HG03064 (cell line): ENCODE measurements at regions not wholly inside any gene's neighbourhood (a gene's known extent, or its start where the extent isn't known, plus 50 kb on each side); places are given as distances from the start of the nearest gene placed in this dataset.
"Not testable (repeated sequence)": the region's sequence is repeated elsewhere in the genome, so short reads cannot be mapped to it uniquely, and the experiment has no call there.

ENCODE experiments used
- ATAC-seq: cut with Tn5 transposase; IDR thresholded peaks from one replicate; pipeline ENCODE4 v1.9.1; 2021; ENCODE audit warnings: low read depth; ENCODE audit not compliant: unreplicated experiment

DNA sequence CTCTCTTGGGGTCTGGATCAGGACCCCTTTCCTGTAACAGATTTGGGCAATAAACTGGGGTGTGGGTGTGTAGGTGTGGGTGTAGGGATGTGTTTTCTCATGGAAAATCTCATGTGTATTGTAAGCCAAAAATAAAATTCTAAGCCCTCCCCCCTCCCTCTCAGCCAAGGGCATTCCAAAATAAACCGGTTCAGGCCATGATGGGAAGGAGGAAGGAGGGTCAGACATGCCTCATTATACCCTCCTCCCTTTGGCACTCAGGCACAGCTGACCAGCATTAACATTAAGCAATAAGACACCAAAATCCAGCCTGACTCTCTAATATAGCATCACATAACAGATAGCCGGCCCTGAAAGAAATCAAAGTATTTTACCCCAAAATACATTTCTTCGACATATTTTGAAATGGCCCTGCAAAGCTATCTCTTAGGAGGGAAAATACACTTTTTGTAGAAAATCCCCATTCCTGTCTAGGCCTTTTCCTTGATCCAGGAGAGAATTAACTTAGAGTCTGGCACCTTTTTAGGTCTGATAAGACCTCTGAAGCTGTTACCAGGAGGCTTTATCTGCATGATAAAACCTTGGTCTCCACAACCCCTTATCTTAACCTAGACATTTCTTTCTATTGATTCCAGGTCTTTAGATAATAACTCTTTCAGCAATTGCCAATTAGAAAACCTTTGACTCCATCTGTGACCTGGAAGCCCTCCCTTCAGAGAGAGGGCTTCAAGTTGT is 128.7 kb upstream of the COL5A2 start:
- no peak for ATAC-seq

DNA sequence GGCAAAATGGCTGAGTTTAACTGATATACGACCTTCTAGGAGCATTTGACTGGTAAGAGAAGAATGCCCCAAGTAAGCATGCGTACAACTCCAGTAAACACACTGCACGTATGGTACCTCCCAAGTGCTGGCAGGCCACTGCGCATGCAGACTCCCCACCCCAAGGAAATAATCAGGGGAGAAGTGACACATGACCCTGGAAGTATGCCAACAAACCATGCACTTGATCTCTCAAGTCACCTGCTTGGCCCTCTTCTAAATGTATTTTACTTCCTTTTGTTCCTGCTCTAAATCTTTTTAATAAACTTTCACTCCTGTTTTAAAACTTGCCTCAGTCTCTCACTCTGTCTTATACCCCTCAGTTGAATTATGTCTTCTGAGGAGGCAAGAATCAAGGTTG is 129.8 kb upstream of the COL5A2 start:
- no peak for ATAC-seq

DNA sequence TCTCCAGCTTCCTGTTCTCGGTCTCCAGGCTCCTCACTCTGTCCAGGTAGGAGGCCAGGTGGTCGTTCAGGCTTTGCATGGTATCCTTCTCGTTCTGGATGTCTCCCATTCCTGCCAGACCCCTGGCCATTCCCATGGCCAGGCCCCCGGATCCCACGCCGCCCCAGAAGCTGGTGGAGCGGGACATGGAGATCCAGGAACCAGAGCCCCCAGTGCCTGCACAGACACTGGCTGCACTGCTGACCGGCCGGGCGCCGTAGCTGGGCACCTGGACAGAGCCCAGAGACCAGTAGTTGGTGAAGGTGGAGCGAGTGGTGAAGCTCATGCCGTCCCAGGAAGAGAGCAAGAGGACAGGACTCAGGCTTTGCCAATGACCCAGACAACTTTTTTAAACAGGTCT is 129.1 kb upstream of the WDR75 start:
- no peak for ATAC-seq

DNA sequence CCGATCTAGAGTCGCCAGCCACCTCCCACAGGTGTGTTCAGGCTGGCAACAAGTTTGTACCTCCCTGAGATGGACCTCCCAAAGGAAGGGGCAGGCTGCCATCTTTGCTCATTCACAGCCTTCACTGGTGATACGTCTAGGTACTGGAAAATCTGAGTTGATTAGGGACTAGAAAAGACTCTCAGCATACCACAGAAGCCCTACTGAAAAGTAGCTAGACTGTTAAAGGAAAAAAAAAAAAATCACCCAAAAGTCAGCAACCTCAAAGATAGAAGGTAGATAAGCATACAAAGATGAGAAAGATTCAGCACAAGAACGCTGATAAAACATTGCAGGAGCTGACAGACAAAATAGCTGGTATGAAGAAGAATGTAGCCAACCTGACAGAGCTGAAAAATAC is 128.6 kb upstream of the WDR75 start:
- no peak for ATAC-seq

DNA sequence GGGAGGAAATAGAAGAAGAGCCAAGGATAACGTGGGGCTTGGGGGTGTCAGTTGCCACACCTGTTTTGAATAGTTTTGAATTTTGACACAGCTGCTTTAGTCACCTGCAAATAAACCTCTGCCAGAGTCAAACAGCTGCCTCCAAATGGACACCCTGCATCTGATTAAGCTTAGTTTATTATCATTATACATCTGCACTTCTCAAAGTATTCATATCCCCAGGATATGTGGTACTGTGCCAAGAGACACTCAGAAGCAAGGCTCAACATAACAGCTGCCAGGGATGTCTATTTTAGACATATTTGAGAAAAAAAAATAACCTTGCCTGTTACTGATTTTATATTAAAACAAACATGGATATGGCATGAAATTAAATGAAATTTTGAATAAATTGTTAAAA is 122.5 kb upstream of the WDR75 start:
- ATAC-seq = no peak

DNA sequence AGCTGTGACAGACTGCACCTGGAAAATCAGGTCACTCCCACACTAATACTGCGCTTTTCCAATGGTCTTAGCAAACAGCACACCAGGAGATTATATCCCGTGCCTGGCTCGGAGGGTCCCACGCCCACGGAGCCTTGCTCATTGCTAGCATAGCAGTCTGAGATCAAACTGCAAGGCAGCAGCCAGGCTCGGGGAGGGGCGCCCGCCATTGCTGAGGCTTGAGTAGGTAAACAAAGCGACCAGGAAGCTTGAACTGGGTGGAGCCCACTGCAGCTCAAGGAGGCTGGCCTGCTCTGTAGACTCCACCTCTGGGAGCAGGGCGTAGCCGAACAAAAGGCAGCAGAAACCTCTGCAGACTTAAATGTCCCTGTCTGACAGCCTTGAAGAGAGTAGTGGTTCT is 121.8 kb upstream of the WDR75 start:
- ATAC-seq = not testable (repeated sequence)

DNA sequence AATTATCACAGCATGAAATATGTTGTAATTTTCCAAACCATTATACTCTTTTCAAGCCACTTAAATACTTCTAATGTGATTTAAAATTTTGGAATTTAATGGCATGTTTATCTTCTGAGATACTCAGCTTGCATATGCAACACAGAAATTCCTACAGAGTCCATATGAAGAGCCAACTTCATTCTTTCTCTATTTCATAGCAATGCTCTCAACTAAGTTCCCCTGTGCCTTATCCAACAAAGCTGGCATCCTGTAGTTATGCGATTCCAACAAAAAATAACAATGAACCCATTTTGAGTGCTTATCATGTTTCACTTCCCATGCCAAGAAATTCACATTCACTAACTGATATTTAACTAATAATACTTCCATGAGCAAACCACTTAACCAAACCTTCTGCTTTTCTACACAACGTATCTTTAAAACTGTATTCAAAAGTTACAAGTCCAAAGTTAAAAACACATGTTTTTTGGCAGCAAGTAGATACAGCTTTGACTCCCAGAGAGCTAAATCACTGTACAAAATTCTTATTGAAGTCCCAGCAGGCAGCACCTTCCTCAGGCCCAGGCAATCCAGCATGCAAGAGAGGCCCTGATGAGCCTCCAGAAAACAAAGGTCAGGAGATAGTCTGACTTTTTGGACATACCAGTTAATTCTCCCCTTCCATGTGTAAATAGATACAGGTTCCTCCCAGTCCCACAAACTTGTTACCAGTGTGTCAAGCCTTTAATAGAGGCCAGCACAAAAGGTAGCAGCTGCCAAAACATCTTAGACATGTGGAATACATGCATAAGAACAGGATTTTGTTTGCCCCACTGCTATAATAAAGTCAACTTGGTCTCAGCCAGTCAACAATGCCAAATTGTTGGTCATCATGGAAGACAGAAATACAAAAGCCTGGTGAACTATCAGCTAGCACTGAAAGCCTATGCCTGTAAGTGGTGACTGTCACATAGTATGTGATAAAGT is 113.1 kb upstream of the WDR75 start:
- no peak for ATAC-seq

DNA sequence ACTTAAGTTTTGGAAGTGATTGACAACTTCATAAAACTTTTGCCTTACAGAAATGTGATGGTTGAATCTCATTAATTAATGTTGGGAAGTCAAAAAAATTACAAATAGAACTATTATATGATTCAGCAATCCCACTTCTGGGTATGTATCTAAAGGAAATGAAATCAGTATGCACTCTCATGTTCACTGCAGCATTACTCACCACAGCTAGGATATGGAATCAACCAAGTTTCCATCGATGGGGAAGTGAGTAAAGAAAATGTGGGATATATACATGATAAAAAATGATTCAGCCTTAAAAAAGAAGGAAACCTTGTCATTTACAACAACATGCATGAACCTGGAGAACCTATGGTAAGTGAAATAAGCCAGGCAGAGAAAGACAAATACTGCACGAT is 112.4 kb upstream of the WDR75 start:
- no peak for ATAC-seq

DNA sequence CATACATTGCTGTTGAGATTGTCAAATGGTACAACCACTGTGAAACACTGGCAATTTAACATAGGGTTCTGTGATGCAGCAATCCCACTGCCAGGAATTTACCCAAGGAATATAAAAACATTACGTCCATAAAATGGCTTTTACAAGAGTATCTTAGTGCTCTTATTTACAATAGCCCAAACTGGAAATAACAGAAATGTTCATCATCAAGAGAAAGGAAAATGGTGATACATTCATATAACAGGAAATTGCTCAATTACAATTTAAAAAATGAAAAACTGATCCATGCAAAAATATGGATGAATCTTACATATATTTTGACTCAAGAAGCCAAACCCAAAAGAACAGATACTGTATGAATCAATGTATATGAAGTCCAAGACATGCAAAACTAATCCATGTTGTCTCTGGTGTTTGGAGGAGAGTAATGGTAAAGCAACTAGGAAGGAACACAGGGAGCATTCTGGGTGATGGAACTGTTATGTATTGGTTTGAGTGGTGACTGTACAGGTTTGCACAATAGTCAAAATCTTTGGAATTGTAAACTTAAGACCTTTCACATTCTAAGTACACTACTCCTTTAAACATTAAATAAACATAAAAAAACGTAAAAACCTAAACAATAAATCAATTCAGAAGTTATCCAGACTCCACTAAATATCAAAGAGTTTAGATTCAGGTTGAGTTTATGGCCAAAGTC is 104.8 kb upstream of the WDR75 start:
- ATAC-seq = no peak

DNA sequence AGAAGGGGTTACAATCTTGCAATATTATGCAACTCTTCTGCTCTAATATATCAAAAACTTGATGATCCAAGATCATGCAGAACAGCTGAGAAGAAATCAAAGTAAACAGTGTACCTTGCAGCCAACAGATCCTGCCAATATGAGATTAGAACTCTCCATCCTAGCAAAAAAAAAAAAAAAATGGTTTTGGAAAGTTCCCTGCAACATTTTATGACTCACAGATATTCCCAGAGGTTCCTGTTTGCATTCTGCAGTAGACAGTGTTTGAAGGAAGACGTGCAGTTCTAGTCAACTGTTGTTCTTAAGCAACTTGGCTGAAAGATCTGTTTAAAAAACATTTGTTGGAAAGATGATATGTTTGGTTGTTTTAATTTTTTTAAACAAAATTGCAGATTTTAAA is 103.6 kb upstream of the WDR75 start:
- ATAC-seq = no peak

DNA sequence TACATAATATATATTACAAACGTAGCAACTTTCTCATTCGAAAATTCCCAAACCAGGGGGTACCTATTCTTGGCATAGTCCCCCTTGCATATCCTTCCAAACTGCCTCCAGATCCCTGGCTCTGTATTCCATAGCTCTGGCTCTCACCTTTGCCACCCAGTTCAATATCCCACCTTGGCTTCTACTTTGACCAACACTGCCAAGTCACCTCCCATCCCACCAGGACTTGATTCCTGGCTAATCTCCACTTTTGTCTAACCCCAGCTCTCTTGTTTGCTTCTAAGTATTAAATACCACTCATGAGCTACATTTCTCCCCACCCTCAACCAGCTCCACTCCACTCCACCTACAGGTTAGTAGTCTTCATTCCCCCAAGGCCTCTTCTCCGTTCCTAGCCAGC is 103.2 kb upstream of the WDR75 start:
- ATAC-seq = no peak

DNA sequence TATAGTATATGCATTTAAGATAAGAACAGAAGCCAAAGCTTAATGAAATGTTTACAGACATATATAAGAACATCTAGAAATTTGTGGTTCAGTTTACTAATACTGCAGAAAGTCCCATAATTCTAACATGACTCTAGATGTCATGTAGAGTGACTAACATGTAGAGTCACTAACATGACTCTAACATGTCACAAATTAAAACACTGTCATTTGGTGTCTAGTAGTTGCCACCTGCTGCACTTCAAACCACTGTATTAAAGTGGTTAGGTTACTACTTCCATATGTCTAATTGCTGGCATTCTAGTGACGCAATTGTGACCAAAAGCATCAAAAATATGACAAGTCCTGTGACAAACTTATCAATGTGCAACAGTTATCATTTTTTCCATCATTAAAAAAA is 100.2 kb upstream of the WDR75 start:
- no peak for ATAC-seq

DNA sequence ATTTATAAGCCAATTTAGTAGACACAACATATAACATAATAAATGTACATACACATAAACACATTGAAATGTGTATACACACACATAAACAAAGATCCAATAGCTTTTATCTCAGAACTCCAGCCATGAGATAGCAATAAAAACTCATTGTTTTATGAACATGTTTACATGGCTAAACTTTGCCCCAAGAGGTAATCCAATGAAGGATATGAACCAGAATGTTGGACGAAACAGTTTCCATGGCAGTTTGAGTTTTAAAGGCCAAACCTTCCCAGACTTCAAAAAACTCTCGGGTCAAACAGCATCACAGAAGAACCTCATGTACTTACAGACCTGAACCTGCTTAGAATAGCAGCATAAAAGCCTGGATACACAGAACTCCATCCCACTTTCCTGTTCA is 97.2 kb upstream of the WDR75 start:
- no peak for ATAC-seq

DNA sequence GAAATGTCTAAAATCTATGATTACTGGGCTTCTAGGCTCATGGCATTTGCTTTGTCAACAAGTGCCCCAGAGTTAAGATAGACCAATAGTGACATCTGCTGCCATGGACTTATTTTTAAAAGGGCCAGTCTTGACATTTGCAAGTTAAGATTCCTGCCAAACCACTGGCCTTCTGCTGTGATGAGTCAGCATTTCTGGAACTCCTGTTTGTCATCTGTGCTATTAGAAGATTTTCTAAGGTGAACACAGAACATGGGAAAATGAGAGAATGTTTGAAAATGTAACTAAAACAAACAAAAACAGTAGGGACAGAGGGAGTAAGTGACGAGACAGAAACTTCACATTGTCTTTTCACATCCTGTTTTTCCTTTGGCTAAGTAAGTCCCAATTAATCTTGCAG is 93.7 kb upstream of the WDR75 start:
- no peak for ATAC-seq

DNA sequence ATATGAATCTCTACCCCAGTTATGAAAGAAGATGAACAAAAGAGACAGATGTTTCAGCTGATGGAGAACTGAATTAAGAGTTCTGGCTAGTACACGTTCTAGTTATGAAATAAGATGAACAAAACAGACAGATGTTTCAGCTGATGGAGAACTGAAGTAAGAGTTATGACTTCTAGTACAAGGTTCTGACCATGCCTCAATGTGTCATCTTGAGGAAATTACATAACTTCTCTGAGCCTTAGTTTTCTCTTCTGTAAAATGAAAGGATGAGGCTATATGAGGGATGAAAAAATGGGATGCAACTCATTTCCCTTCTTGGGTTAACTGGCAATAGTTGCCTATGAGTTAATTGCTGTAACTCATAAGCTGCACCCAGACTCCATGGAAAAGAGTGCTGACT is 92.9 kb upstream of the WDR75 start:
- no peak for ATAC-seq

DNA sequence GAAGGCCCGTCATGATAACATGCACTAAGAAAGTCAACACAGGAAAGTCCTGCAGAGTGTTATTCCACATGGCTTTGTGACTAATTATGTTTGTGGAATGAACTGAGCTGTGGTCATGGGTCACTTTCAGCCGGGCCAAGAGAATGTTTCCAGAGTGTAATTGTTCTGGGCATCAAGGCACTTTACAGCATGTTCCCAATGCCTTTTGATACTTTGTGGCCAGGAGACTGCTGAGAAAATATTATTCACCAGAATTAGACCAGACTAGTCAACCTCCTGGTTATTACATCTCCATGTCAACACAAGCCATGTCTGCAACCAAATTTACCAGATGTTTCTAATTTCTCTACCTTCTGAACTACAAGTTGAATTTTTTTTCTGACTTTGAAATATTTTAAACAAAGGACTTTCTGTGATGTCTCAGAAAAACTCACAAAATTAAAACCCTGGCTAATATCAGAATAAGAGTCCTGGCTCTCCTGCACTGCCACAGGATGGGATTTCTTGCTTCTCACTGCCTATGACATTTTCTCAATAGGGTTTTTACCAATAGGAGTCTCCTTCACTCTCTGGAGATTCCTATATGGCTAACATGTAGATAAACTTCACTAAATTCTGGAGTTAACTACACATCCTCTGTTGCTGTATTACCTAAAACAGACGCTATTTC is 90.6 kb upstream of the WDR75 start:
- ATAC-seq = no peak

DNA sequence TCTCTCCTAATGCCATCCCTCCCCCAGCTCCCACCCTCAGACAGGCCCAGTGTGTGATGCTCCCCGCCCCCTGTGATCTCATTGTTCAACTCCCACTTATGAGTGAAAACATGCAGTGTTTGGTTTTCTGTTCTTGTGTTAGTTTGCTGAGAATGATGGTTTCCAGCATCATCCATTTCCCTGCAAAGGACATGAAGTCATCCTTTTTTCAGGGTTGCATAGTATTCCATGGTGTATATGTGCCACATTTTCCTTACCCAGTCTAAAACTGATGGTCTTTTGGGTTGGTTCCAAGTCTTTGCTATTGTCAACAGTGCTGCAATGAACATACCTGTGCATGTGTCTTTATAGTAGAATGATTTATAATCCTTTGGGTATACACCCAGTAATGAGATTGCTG is 89.3 kb upstream of the WDR75 start:
- ATAC-seq = not testable (repeated sequence)

DNA sequence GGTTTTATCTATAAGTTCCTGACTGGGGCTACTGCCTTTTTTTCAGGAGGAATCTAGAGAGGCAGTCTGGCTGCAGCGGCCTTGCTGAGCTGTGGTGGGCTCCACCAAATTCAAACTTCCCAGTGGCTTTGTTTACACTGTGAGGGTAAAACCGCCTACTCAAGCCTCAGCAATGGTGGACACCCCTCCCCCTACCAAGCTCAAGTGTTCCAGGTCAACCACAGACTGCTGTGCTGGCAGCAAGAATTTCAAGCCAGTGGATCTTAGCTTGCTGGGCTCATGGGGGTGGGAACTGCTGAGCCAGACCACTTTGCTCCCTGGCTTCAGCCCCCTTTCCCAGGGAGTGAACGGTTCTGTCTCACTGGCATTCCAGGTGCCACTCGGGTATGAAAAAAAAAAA is 83.9 kb upstream of the WDR75 start:
- not testable (repeated sequence) for ATAC-seq

DNA sequence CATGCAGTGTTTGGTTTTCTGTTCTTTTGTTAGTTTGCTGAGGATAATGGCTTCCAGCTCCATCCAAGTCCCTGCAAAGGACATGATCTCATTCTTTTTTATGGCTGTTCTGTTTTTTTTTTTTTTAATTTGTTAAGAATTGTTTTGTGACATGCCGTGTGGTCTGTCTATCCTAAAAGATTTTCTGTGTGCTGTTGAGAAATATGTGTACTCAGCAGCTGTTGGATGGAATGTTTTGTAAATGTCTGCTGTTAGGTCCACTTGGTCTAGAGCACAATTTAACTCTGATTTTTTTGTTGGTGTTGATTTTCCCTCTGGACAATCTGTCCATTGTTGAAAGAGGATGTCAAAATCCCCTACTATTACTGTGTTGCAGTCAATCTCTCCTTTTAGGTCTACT is 80.4 kb upstream of the WDR75 start:
- no peak for ATAC-seq

DNA sequence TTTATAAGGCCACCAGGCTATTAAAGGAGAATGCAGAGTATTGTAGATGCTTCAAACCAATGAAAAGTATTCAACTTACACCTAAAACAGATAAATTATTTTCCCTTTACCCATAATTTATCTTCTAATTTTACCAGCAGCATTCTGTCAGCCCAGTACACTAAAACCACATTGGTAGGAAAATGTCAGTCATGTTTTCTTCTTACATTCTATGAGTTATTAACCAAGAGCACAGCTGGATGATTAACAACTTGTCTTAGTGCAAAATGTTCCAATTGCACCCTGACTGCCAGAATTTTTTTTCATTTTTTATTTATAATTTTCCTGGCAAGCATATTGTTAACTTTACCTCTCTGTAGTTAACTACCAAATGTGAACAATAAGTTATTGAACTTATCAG is 79.0 kb upstream of the WDR75 start:
- ATAC-seq = no peak

DNA sequence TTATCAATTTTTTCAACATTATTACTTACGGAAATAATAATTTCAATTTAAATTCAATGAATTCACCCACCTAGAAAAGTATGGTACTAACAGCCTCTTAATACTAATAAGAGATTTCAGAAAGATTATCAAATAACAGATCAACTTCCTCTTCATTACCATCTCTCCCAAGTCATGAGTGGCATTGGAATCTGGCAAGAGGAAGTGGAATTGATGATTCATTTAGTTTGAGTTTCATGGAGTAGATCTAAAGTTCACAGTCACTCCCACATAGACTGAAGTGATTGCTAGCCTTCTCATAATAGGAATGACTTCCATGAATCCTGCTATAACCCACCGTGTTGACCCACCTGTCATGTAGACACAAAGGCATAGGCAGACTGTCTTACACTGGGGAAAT is 77.7 kb upstream of the WDR75 start:
- ATAC-seq = no peak
